ENCODE measurements at regions not wholly inside any gene's neighbourhood (a gene's known extent, or its start where the extent isn't known, plus 50 kb on each side); places are given as distances from the start of the nearest gene placed in this dataset.

GRCh38 chr6:156598855-156599180 is 178.4 kb upstream of the ARID1B start:
- Histone ChIP-seq H3K36me3 (ENCODE audit: low read depth) (no peaks in the 10 kb centered on the region), H3K9me3 (ENCODE audit: low read depth) (no peaks in the 10 kb centered on the region), H2AFZ (no peak overlapping the region), H3K27me3 (replicated peaks; ENCODE audit: insufficient read depth) (0 out of 2 replicates have a peak, but pooled peaks cover 6% of the 10 kb centered on the region), H3K4me2 (ENCODE audit: unreplicated experiment) (no peak overlapping the region), H3K4me3 (no peak overlapping the region), H3K9ac (no peak overlapping the region), H3F3A (ENCODE audit: insufficient read depth) (no peaks in the 10 kb centered on the region), H3K4me1 (ENCODE audit: insufficient read depth) (no peaks in the 10 kb centered on the region), H3K27ac (no peak overlapping the region), H3K9me2 (ENCODE audit: insufficient read depth) (no peaks in the 10 kb centered on the region), H4K20me1 (ENCODE audit: insufficient read depth) (no peaks in the 10 kb centered on the region), H3K79me2 (ENCODE audit: insufficient read depth) (no peaks in the 10 kb centered on the region)
- 79 to 92% methylated on average over 6 of the region's 6 CpGs for WGBS, 2 experiments (ENCODE audit: low coverage in 1 of 2, low lambda C conversion rate in 2 of 2, missing lambda C conversion rate in 2 of 2)
- in situ Hi-C loops (cut with MboI): no loop called here
- DNase-seq: no peak
- TF ChIP-seq EZH2phosphoT487 (IDR thresholded peaks at IDR 0.05; ENCODE audit: insufficient read depth, low read depth) (no peak), EZH2 (IDR thresholded peaks at IDR 0.05; ENCODE audit: insufficient read depth, poor library complexity, severe bottlenecking) (no peak)

DNA sequence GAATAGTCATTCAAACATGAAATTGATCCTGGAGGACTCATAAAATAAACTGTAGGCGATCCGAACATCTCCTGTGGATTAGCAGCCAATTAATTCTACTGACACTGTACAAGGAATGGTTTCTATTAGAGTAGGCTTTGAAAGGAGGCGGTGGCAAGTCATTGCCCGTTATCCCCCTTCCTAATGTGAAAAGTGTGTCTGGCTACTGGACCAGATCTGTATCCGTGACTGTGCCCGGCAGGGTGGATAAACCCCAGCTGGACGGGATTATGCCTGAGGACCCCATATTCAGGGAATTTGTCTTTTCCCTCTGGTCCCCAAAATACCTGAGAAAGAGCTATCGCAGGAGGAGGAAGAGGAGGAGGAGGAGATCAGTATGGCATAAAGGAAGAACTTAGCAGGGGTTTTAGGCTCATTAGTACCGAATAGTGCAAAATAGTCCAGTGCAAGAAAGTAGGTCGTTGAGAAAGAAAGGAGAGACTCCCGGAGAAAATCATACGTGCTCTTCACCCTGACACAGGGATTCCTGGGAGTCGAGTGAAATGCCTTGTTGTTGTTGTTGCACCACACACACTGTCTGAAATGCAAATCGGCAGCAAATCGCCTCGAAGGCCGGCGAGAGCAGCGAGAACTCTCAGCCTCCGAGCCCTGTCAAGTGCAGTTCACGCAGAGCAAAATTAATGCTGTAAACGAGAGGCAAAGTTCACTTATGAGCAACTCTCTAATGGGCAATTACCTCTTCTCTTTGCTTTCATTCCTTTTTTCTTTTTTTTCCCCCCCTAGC is 178.9 kb upstream of the ARID1B start:
- no peak for DNase-seq
- TF ChIP-seq EZH2phosphoT487 (IDR thresholded peaks at IDR 0.05; ENCODE audit: insufficient read depth, low read depth) (no peak), EZH2 (IDR thresholded peaks at IDR 0.05; ENCODE audit: insufficient read depth, poor library complexity, severe bottlenecking) (no peak)
- Histone ChIP-seq H4K20me1 (ENCODE audit: insufficient read depth) (no peaks in the 10 kb centered on the region), H2AFZ (no peak overlapping the region), H3K4me3 (no peak overlapping the region), H3K9me3 (ENCODE audit: low read depth) (no peaks in the 10 kb centered on the region), H3K4me2 (ENCODE audit: unreplicated experiment) (no peak overlapping the region), H3K36me3 (ENCODE audit: low read depth) (no peaks in the 10 kb centered on the region), H3K4me1 (ENCODE audit: insufficient read depth) (no peaks in the 10 kb centered on the region), H3K27me3 (replicated peaks; ENCODE audit: insufficient read depth) (0 out of 2 replicates have a peak, but pooled peaks cover 6% of the 10 kb centered on the region), H3K27ac (no peak overlapping the region), H3F3A (ENCODE audit: insufficient read depth) (no peaks in the 10 kb centered on the region), H3K9me2 (ENCODE audit: insufficient read depth) (no peaks in the 10 kb centered on the region), H3K9ac (no peak overlapping the region), H3K79me2 (ENCODE audit: insufficient read depth) (no peaks in the 10 kb centered on the region)
- in situ Hi-C loops (cut with MboI): no loop called here
- 32 to 34% methylated on average over 22 of the region's 22 CpGs for WGBS, 2 experiments (ENCODE audit: low coverage in 1 of 2, low lambda C conversion rate in 2 of 2, missing lambda C conversion rate in 2 of 2)

DNA sequence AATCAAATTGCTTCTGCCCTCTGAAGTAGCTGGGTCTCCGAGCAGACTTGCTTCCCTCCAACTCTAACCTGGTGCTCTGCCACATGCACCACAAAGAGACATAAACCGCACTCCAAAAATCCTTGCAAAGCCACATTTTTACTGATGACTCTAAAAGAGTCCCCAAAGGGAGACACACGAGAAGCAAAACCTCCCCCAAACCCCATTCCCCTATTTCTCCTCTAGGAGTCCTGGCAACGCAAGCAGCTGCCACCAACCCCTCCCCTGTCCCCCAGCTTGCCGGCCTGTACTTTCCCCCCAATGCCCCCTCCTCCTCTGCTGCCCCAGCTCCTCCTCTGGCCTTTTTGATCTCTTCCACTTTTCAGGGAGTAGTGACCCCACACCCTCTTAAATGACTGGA is 180.1 kb upstream of the ARID1B start:
- no peak overlapping the region for H3K9ac ChIP-seq
- no peaks in the 10 kb centered on the region for H3K79me2 ChIP-seq (ENCODE audit: insufficient read depth)
- DNase-seq: no peak
- TF ChIP-seq EZH2phosphoT487 (IDR thresholded peaks at IDR 0.05; ENCODE audit: insufficient read depth, low read depth) (no peak), EZH2 (IDR thresholded peaks at IDR 0.05; ENCODE audit: insufficient read depth, poor library complexity, severe bottlenecking) (no peak)
- no peak overlapping the region for H3K4me2 ChIP-seq (ENCODE audit: unreplicated experiment)
- no peak overlapping the region for H3K27ac ChIP-seq
- H3K4me3 ChIP-seq: no peak overlapping the region
- H3K4me1 ChIP-seq (ENCODE audit: insufficient read depth): no peaks in the 10 kb centered on the region
- no peak overlapping the region for H2AFZ ChIP-seq
- H3K9me2 ChIP-seq (ENCODE audit: insufficient read depth): no peaks in the 10 kb centered on the region
- H3K36me3 ChIP-seq (ENCODE audit: low read depth): no peaks in the 10 kb centered on the region
- 46 to 52% methylated on average over 5 of the region's 5 CpGs for WGBS, 2 experiments (ENCODE audit: low coverage in 1 of 2, low lambda C conversion rate in 2 of 2, missing lambda C conversion rate in 2 of 2)
- H3K9me3 ChIP-seq (ENCODE audit: low read depth): no peaks in the 10 kb centered on the region
- H4K20me1 ChIP-seq (ENCODE audit: insufficient read depth): no peaks in the 10 kb centered on the region
- in situ Hi-C loops (cut with MboI): no loop called here
- no peaks in the 10 kb centered on the region for H3F3A ChIP-seq (ENCODE audit: insufficient read depth)
- H3K27me3 ChIP-seq (replicated peaks; ENCODE audit: insufficient read depth): 0 out of 2 replicates have a peak, but pooled peaks cover 6% of the 10 kb centered on the region

DNA sequence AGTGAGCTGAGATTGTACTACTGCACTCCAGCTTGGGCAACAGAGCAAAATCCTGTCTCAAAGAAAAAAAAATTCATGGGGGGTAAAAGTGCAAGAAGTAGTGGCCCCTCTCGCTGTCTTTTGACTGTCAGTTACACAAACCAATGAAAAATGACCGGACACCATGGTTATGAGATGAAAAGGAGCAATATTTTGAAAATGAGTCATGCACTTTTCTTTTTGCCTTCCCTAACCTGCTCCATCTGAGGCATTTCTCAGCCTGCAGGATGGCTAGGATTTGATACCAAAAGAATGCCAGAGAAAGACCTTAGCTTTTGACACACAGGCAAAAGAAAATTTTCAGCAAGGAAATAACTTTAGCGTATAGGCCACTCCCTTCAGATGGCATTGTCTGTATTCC is 181.7 kb upstream of the ARID1B start:
- Histone ChIP-seq H4K20me1 (ENCODE audit: insufficient read depth) (no peaks in the 10 kb centered on the region), H3K4me1 (ENCODE audit: insufficient read depth) (no peaks in the 10 kb centered on the region), H3K27me3 (replicated peaks; ENCODE audit: insufficient read depth) (0 out of 2 replicates have a peak, but pooled peaks cover 6% of the 10 kb centered on the region), H3K36me3 (ENCODE audit: low read depth) (no peaks in the 10 kb centered on the region), H3K4me2 (ENCODE audit: unreplicated experiment) (no peak overlapping the region), H2AFZ (no peak overlapping the region), H3K9me2 (ENCODE audit: insufficient read depth) (no peaks in the 10 kb centered on the region), H3F3A (ENCODE audit: insufficient read depth) (no peaks in the 10 kb centered on the region), H3K9me3 (ENCODE audit: low read depth) (no peaks in the 10 kb centered on the region), H3K9ac (no peak overlapping the region), H3K79me2 (ENCODE audit: insufficient read depth) (no peaks in the 10 kb centered on the region), H3K27ac (no peak overlapping the region), H3K4me3 (no peak overlapping the region)
- TF ChIP-seq EZH2 (IDR thresholded peaks at IDR 0.05; ENCODE audit: insufficient read depth, poor library complexity, severe bottlenecking): no peak
- no peak for TF ChIP-seq EZH2phosphoT487 (IDR thresholded peaks at IDR 0.05; ENCODE audit: insufficient read depth, low read depth)
- DNase-seq: no peak
- 68 to 71% methylated on average over 3 of the region's 3 CpGs for WGBS, 2 experiments (ENCODE audit: low coverage in 1 of 2, low lambda C conversion rate in 2 of 2, missing lambda C conversion rate in 2 of 2)
- in situ Hi-C loops (cut with MboI): no loop called here

Data from GM23248 (cell line).